Vagina (tissue), 2 donors: ENCODE measurements at regions not wholly inside any gene's neighbourhood (a gene's known extent, or its start where the extent isn't known, plus 50 kb on each side); places are given as distances from the start of the nearest gene placed in this dataset.
A peak's percentile ranks its signal among the peaks of the same experiment; 100 is the strongest.

Experiments used
- DNase-seq, 2 donors: peaks; one replicate each; pipeline ENCODE4 v3.0.0-alpha.2; 2017; ENCODE audit errors: extremely low spot score in 2 of 2
- H3K27ac ChIP-seq: fragments of 200-600 bp; sonication (generic); one replicate; pipeline ENCODE4 v1.5.1; 2019
- H3K27me3 ChIP-seq: fragments of 200-600 bp; sonication (generic); one replicate; pipeline ENCODE4 v1.5.1; 2019
- H3K36me3 ChIP-seq, 2 donors: fragments of 200-600 bp; sonication (generic); one replicate each; pipeline ENCODE4 v1.5.1; 2017 to 2019
- H3K4me1 ChIP-seq: fragments of 200-600 bp; sonication (generic); one replicate; pipeline ENCODE4 v1.5.1; 2019
- H3K4me3 ChIP-seq, 2 donors: fragments of 200-600 bp; sonication (generic); 1 replicate in 1 of 2; 2 replicates in 1 of 2; pipeline ENCODE4 v1.5.1; 2016 to 2019
- H3K9me3 ChIP-seq: fragments of 200-600 bp; sonication (generic); one replicate; pipeline ENCODE4 v1.5.1; 2019
- POLR2A ChIP-seq, 2 donors: fragments of 450-650 bp; IDR thresholded peaks; one replicate each; pipeline ENCODE4 v1.6.1; 2017; ENCODE audit warnings: antibody characterized with exemption in 2 of 2, mild to moderate bottlenecking in 2 of 2, moderate library complexity in 2 of 2
- POLR2AphosphoS5 ChIP-seq, 2 donors: sonication (generic); formaldehyde crosslinking; IDR thresholded peaks; one replicate each; pipeline ENCODE4 v1.9.0; 2017; ENCODE audit warnings: antibody characterized with exemption in 2 of 2, mild to moderate bottlenecking in 2 of 2, low read depth in 1 of 2; ENCODE audit not compliant: insufficient read depth in 1 of 2
- intact Hi-C: fragments of 100-400 bp; cut with DNase I; formaldehyde crosslinking; loops from one replicate; pipeline ENCODE4 v1.15.1; 2023
- TF ChIP-seq, protein P1 (sequence below), 3 experiments: fragments of 450-650 bp in 2 of 3; fragments of 200-600 bp in 1 of 3; sonication (generic) in 1 of 3; IDR thresholded peaks; one replicate each; pipeline ENCODE4 v1.5.1; 2017 to 2019; ENCODE audit warnings: antibody characterized with exemption in 3 of 3, mild to moderate bottlenecking in 2 of 3, moderate library complexity in 2 of 3

DNA sequence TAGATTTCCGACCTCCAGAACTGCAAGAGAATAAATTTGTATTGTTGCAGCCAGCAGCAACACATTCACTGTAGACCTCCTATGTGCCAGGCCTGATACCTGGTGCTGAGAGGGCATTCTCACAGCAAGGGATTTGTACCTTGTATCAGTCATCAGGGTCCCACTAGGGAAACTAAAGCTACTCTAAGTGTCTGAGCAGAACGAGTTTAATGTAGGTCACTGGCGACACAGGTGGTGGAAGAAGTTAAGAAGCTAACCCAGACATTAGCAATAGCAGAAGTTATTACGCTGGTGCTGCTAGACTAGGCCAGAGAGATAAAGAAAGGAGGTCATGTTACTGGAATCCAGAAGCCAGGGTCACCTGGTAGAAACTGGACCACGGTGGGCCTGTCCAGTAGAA is 60.5 kb upstream of the BCL6 start:
- intact Hi-C loops: no loop called here
- H3K4me3 ChIP-seq: no peak overlapping the region
- no peaks in the 10 kb centered on the region for H3K9me3 ChIP-seq
- H3K36me3 ChIP-seq: no peaks in the 10 kb centered on the region
- H3K4me1 ChIP-seq: peaks cover 20% of the 10 kb centered on the region
- DNase-seq: no peak
- no peak overlapping the region for H3K27ac ChIP-seq
- TF ChIP-seq POLR2AphosphoS5 (IDR thresholded peaks at IDR 0.05; ENCODE audit: insufficient read depth in 1 of 2, low read depth in 1 of 2): no peak
- TF ChIP-seq POLR2A (IDR thresholded peaks at IDR 0.05): no peak
- TF ChIP-seq, protein P1, sequence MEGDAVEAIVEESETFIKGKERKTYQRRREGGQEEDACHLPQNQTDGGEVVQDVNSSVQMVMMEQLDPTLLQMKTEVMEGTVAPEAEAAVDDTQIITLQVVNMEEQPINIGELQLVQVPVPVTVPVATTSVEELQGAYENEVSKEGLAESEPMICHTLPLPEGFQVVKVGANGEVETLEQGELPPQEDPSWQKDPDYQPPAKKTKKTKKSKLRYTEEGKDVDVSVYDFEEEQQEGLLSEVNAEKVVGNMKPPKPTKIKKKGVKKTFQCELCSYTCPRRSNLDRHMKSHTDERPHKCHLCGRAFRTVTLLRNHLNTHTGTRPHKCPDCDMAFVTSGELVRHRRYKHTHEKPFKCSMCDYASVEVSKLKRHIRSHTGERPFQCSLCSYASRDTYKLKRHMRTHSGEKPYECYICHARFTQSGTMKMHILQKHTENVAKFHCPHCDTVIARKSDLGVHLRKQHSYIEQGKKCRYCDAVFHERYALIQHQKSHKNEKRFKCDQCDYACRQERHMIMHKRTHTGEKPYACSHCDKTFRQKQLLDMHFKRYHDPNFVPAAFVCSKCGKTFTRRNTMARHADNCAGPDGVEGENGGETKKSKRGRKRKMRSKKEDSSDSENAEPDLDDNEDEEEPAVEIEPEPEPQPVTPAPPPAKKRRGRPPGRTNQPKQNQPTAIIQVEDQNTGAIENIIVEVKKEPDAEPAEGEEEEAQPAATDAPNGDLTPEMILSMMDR (IDR thresholded peaks at IDR 0.05): no peak
- H3K27me3 ChIP-seq: no peaks in the 10 kb centered on the region

DNA sequence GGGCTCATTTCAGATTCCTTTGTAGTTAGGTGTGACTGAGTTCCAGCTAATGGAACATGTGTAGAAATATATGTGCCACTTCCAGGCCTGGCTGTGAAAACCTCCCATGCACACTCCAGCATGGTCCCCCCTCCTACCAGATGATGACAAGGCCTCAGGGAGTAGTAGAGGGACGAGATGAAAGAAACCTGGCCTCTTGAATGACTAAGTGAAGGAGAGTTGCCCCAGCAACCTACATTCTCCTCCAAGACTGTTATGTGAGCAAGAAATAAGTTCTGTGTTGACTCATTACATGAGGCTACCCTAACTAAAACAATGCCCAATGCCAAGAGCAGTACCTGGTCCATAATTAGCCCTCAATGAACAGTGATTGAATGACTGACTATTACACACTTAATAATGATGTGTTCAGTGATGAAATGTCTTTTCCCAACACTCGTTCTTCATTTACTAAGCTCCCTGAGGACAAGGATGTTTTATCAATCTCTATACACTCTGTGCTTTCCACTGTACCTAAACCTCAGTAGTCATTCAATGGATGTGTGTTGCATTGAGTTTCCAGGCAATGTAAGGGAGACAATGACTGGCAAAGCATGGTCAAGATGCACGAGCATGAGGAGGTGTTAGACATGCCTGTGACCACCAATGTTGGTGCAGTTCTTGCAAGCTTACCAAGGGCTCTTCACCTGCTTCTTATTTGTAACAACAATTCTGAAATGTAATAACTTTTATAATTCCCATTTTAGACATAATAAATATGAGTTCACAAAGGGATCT is 62.0 kb upstream of the BCL6 start:
- no peak for DNase-seq
- H3K9me3 ChIP-seq: no peaks in the 10 kb centered on the region
- TF ChIP-seq POLR2AphosphoS5 (IDR thresholded peaks at IDR 0.05; ENCODE audit: insufficient read depth in 1 of 2, low read depth in 1 of 2): no peak
- TF ChIP-seq POLR2A (IDR thresholded peaks at IDR 0.05): no peak
- TF ChIP-seq, protein P1 (IDR thresholded peaks at IDR 0.05): no peak
- H3K36me3 ChIP-seq: no peaks in the 10 kb centered on the region
- no peaks in the 10 kb centered on the region for H3K27me3 ChIP-seq
- no peak overlapping the region for H3K27ac ChIP-seq
- peaks cover 27% of the 10 kb centered on the region for H3K4me1 ChIP-seq
- no peak overlapping the region for H3K4me3 ChIP-seq
- intact Hi-C loops: no loop called here

DNA sequence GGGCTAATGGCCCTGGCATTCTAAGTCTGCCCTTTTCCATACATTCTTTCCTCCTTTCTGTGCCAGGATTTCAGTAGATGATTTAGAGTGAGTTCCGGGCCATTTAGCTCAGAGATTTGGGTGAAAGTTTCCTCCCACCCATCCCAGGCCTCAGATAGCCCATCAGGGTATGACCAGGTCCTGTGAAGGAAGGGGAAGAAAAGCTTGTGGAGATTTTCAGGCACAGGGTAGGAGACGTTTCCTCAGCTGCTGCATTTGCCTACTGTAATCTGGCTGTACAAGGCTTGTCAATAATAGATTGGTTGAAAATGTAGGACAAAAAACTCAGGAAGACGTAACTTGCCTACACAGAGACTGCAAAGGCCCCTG is 63.2 kb upstream of the BCL6 start:
- Histone ChIP-seq H3K9me3 (no peaks in the 10 kb centered on the region), H3K27me3 (no peaks in the 10 kb centered on the region), H3K27ac (peak overlapping the region; percentile 30), H3K36me3 (no peaks in the 10 kb centered on the region), H3K4me1 (peaks cover 27% of the 10 kb centered on the region), H3K4me3 (no peak overlapping the region)
- no peak for DNase-seq
- intact Hi-C loops: no loop called here
- TF ChIP-seq POLR2A (IDR thresholded peaks at IDR 0.05) (no peak), POLR2AphosphoS5 (IDR thresholded peaks at IDR 0.05; ENCODE audit: insufficient read depth in 1 of 2, low read depth in 1 of 2) (no peak)
- TF ChIP-seq, protein P1 (IDR thresholded peaks at IDR 0.05): no peak

DNA sequence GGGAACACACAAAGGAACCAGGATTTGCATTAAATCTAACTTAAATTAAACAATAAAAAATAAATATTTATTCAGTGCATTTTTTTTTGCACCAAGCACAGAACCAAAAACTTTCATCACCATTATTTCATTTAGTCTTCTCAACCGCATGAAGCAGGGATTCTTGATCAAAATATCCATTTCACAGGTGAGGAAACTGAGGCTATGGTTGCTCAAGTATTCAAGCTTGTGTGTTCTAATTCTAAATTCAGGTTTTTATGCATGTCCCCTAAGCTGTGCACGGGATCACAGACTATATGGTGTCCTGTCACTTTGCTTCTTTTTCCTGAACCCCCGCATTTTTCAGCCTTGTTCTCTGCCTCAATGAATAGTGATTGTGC is 64.3 kb upstream of the BCL6 start:
- no peaks in the 10 kb centered on the region for H3K27me3 ChIP-seq
- no peaks in the 10 kb centered on the region for H3K36me3 ChIP-seq
- no peak for DNase-seq
- no peak overlapping the region for H3K4me3 ChIP-seq
- no peak overlapping the region for H3K27ac ChIP-seq
- no peaks in the 10 kb centered on the region for H3K9me3 ChIP-seq
- H3K4me1 ChIP-seq: peaks cover 27% of the 10 kb centered on the region
- intact Hi-C loops: no loop called here
- TF ChIP-seq POLR2A (IDR thresholded peaks at IDR 0.05): no peak
- TF ChIP-seq, protein P1 (IDR thresholded peaks at IDR 0.05): no peak
- TF ChIP-seq POLR2AphosphoS5 (IDR thresholded peaks at IDR 0.05; ENCODE audit: insufficient read depth in 1 of 2, low read depth in 1 of 2): no peak

DNA sequence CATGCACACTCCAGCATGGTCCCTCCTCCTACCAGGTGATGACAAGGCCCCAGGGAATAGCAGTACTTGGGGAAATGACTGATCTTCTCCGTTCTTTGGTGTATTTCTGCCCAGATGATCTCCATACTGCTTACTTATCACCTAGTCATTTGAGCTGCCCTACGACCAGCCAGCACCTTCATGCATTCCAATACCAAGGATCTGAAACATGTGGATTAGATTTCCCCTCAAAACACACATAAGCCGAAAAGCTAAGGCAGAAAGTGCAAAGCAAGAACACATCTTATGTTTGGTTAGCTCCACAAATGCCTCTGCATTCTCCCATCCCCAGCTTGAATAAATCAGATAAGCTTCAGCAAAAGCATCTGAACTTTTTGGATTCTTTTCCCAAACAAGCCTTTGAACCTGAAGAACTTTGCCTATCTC is 64.8 kb upstream of the BCL6 start:
- Histone ChIP-seq H3K36me3 (no peaks in the 10 kb centered on the region), H3K4me1 (peaks cover 27% of the 10 kb centered on the region)
- no peak for DNase-seq

More for the DNA sequence above, 64.8 kb upstream of the BCL6 start:
- H3K9me3 ChIP-seq: no peaks in the 10 kb centered on the region
- TF ChIP-seq POLR2A (IDR thresholded peaks at IDR 0.05) (no peak), POLR2AphosphoS5 (IDR thresholded peaks at IDR 0.05; ENCODE audit: insufficient read depth in 1 of 2, low read depth in 1 of 2) (no peak)
- TF ChIP-seq, protein P1 (IDR thresholded peaks at IDR 0.05): no peak
- intact Hi-C loops: no loop called here
- no peak overlapping the region for H3K27ac ChIP-seq
- no peaks in the 10 kb centered on the region for H3K27me3 ChIP-seq
- H3K4me3 ChIP-seq: no peak overlapping the region
